ENCODE measurements at regions not wholly inside any gene's neighbourhood (a gene's known extent, or its start where the extent isn't known, plus 50 kb on each side); places are given as distances from the start of the nearest gene placed in this dataset.

DNA sequence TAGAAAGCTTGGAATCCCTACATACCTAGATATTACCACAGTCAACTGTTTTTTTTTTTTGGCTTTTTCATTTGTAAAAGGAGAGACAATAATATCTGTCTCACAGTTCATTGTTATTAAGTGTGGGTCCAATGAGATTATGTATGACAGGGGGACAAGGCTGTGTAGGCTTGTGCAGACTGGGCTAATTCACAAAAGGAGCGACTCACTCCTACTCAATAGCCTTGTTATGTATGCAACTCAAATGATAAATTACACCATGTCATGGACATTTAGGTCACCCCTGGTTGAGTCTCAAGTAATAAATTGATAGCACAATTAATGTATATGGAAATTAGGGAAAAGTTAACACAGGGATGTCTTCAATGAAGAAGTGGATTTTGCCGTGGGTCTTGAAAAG, 208.2 kb upstream of the MAP3K7 start:
- no peak for TF ChIP-seq EP300 (conservative IDR thresholded peaks at IDR 0.05; ENCODE audit: poor library complexity, severe bottlenecking)
- TF ChIP-seq, protein P1, sequence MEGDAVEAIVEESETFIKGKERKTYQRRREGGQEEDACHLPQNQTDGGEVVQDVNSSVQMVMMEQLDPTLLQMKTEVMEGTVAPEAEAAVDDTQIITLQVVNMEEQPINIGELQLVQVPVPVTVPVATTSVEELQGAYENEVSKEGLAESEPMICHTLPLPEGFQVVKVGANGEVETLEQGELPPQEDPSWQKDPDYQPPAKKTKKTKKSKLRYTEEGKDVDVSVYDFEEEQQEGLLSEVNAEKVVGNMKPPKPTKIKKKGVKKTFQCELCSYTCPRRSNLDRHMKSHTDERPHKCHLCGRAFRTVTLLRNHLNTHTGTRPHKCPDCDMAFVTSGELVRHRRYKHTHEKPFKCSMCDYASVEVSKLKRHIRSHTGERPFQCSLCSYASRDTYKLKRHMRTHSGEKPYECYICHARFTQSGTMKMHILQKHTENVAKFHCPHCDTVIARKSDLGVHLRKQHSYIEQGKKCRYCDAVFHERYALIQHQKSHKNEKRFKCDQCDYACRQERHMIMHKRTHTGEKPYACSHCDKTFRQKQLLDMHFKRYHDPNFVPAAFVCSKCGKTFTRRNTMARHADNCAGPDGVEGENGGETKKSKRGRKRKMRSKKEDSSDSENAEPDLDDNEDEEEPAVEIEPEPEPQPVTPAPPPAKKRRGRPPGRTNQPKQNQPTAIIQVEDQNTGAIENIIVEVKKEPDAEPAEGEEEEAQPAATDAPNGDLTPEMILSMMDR (IDR thresholded peaks at IDR 0.05; ENCODE audit: poor library complexity, severe bottlenecking): no peak
- TF ChIP-seq EZH2 (IDR thresholded peaks at IDR 0.05; ENCODE audit: borderline replicate concordance, insufficient read depth, low read length, poor library complexity, severe bottlenecking): no peak
- TF ChIP-seq TAF1 (IDR thresholded peaks at IDR 0.05; ENCODE audit: low read depth): no peak
- no peak for TF ChIP-seq POLR2AphosphoS5 (IDR thresholded peaks at IDR 0.05)
- TF ChIP-seq SMC3 (conservative IDR thresholded peaks at IDR 0.05; ENCODE audit: poor library complexity): no peak
- TF ChIP-seq RAD21 (conservative IDR thresholded peaks at IDR 0.05): no peak
